Keratinocyte (primary cell): ENCODE measurements at regions not wholly inside any gene's neighbourhood (a gene's known extent, or its start where the extent isn't known, plus 50 kb on each side); places are given as distances from the start of the nearest gene placed in this dataset.

Experiments used
- DNase-seq: peaks from one replicate; pipeline ENCODE4 v3.0.0-alpha.2; 2011; ENCODE audit warnings: low read depth, missing footprints, low spot score
- FAIRE-seq: peaks from 2 replicates; lab custom pipeline; 2011; peaks lifted over from hg19 to GRCh38; lab: Jason Lieb, UNC
- H2AFZ ChIP-seq: 2 replicates; pipeline ENCODE4 v1.6.0; 2012; ENCODE audit warnings: low read length, control low read depth, inconsistent platforms; ENCODE audit not compliant: control insufficient read depth
- H3K27ac ChIP-seq: 2 replicates; pipeline ENCODE4 v1.5.1; 2011; ENCODE audit warnings: low read length; ENCODE audit not compliant: control insufficient read depth, insufficient read depth
- H3K27me3 ChIP-seq: 3 replicates; pipeline ENCODE4 v1.6.0; 2011; ENCODE audit warnings: low read length; ENCODE audit not compliant: control insufficient read depth, insufficient read depth; ENCODE audit errors: extremely low read depth
- H3K36me3 ChIP-seq, 2 experiments: 2 replicates in 1 of 2; 3 replicates in 1 of 2; pipeline ENCODE4 v1.5.1; 2011; ENCODE audit warnings: low read length in 2 of 2, mild to moderate bottlenecking in 1 of 2; ENCODE audit not compliant: control insufficient read depth in 2 of 2, insufficient read depth in 2 of 2; ENCODE audit errors: extremely low read depth in 1 of 2
- H3K4me1 ChIP-seq: 3 replicates; pipeline ENCODE4 v1.5.1; 2011; ENCODE audit warnings: low read length; ENCODE audit not compliant: control insufficient read depth, insufficient read depth; ENCODE audit errors: extremely low read depth
- H3K4me2 ChIP-seq: 3 replicates; pipeline ENCODE4 v1.6.0; 2011; ENCODE audit warnings: low read depth, low read length; ENCODE audit not compliant: control insufficient read depth, insufficient read depth; ENCODE audit errors: extremely low read depth
- H3K4me3 ChIP-seq, 3 experiments: fragments of 200-600 bp in 1 of 3; sonication (generic) in 1 of 3; 2 replicates in 2 of 3; 3 replicates in 1 of 3; pipeline ENCODE4 v1.5.1; 2011 to 2016; ENCODE audit warnings: low read length in 3 of 3, mild to moderate bottlenecking in 3 of 3, control low read depth in 2 of 3, inconsistent platforms in 1 of 3, low read depth in 1 of 3, mixed read lengths in 1 of 3, mixed run types in 1 of 3, moderate library complexity in 1 of 3; ENCODE audit not compliant: control insufficient read depth in 2 of 3, insufficient read depth in 2 of 3; ENCODE audit errors: extremely low read depth in 1 of 3
- H3K79me2 ChIP-seq: 2 replicates; pipeline ENCODE4 v1.6.0; 2012; ENCODE audit warnings: low read length; ENCODE audit not compliant: control insufficient read depth, insufficient read depth
- H3K9ac ChIP-seq: 3 replicates; pipeline ENCODE4 v1.6.0; 2011; ENCODE audit warnings: low read length; ENCODE audit not compliant: control insufficient read depth, insufficient read depth; ENCODE audit errors: extremely low read depth
- H3K9me1 ChIP-seq: 3 replicates; pipeline ENCODE4 v1.6.0; 2011; ENCODE audit warnings: low read length; ENCODE audit not compliant: control insufficient read depth, insufficient read depth; ENCODE audit errors: extremely low read depth
- H3K9me3 ChIP-seq: 2 replicates; pipeline ENCODE4 v1.5.1; 2012; ENCODE audit warnings: low read depth, low read length; ENCODE audit not compliant: control insufficient read depth
- H4K20me1 ChIP-seq: 3 replicates; pipeline ENCODE4 v1.6.0; 2011; ENCODE audit warnings: low read length; ENCODE audit not compliant: control insufficient read depth, insufficient read depth; ENCODE audit errors: extremely low read depth
- CTCF ChIP-seq, 3 experiments: IDR thresholded peaks in 1 of 3; conservative IDR thresholded peaks in 1 of 3; optimal IDR thresholded peaks in 1 of 3; 2 replicates in 2 of 3; 3 replicates in 1 of 3; pipeline versions ENCODE3 to v1.5.1; 2011; ENCODE audit warnings: low read length in 3 of 3, mild to moderate bottlenecking in 3 of 3, moderate library complexity in 2 of 3, control low read depth in 1 of 3, inconsistent platforms in 1 of 3; ENCODE audit not compliant: insufficient read depth in 2 of 3; ENCODE audit errors: extremely low read depth in 1 of 3
- EZH2 ChIP-seq: IDR thresholded peaks from one replicate; pipeline ENCODE4 v1.6.1; 2012; ENCODE audit warnings: inconsistent platforms, mild to moderate bottlenecking, low read length, moderate library complexity
- dilution Hi-C: fragments of 300-500 bp; cut with MboI; formaldehyde crosslinking; loops from one replicate; pipeline ENCODE4 v1.7.0; 2020; ENCODE audit warnings: low sequenced_read_pairs; ENCODE audit not compliant: extremely low pct_ligation_motif_present

GRCh38 chr12:59322473-59322872 is 273.4 kb upstream of the SLC16A7 start:
- Histone ChIP-seq H3K4me1 (no peaks in the 10 kb centered on the region), H2AFZ (no peak overlapping the region), H3K9me3 (no peaks in the 10 kb centered on the region), H3K79me2 (no peaks in the 10 kb centered on the region), H3K9ac (no peak overlapping the region), H3K9me1 (no peaks in the 10 kb centered on the region), H3K36me3 (no peaks in the 10 kb centered on the region), H3K27me3 (no peaks in the 10 kb centered on the region), H3K4me3 (no peak overlapping the region), H3K4me2 (no peak overlapping the region), H4K20me1 (no peaks in the 10 kb centered on the region), H3K27ac (no peak overlapping the region)
- FAIRE-seq (no peak), DNase-seq (no peak)
- TF ChIP-seq CTCF (optimal IDR thresholded peaks at IDR 0.05 in 1 of 3, IDR thresholded peaks at IDR 0.05 in 1 of 3, conservative IDR thresholded peaks at IDR 0.05 in 1 of 3; ENCODE audit: extremely low read depth in 1 of 3, insufficient read depth in 2 of 3, low read length in 3 of 3) (no peak), EZH2 (no peak)
- dilution Hi-C loops = no loop called here

- H3K9me1 ChIP-seq = no peaks in the 10 kb centered on the region
- no peak for DNase-seq
- no peaks in the 10 kb centered on the region for H3K79me2 ChIP-seq
- H3K27me3 ChIP-seq = no peaks in the 10 kb centered on the region
- TF ChIP-seq CTCF (optimal IDR thresholded peaks at IDR 0.05 in 1 of 3, IDR thresholded peaks at IDR 0.05 in 1 of 3, conservative IDR thresholded peaks at IDR 0.05 in 1 of 3; ENCODE audit: extremely low read depth in 1 of 3, insufficient read depth in 2 of 3, low read length in 3 of 3) = no peak
- no peak for TF ChIP-seq EZH2
- no peak overlapping the region for H3K9ac ChIP-seq
- no peaks in the 10 kb centered on the region for H3K9me3 ChIP-seq
- no peak overlapping the region for H3K27ac ChIP-seq
- no peaks in the 10 kb centered on the region for H4K20me1 ChIP-seq
- dilution Hi-C loops = no loop called here
- FAIRE-seq = no peak
- H3K4me2 ChIP-seq = no peak overlapping the region
- H3K4me3 ChIP-seq = no peak overlapping the region
- H2AFZ ChIP-seq = no peak overlapping the region
- H3K36me3 ChIP-seq = no peaks in the 10 kb centered on the region
- no peaks in the 10 kb centered on the region for H3K4me1 ChIP-seq
Observed at GRCh38 chr12:59321278-59321677, 274.6 kb upstream of the SLC16A7 start.
